ENCODE measurements at regions not wholly inside any gene's neighbourhood (a gene's known extent, or its start where the extent isn't known, plus 50 kb on each side); places are given as distances from the start of the nearest gene placed in this dataset.
"Not testable (repeated sequence)": the region's sequence is repeated elsewhere in the genome, so short reads cannot be mapped to it uniquely, and the experiment has no call there.

DNA sequence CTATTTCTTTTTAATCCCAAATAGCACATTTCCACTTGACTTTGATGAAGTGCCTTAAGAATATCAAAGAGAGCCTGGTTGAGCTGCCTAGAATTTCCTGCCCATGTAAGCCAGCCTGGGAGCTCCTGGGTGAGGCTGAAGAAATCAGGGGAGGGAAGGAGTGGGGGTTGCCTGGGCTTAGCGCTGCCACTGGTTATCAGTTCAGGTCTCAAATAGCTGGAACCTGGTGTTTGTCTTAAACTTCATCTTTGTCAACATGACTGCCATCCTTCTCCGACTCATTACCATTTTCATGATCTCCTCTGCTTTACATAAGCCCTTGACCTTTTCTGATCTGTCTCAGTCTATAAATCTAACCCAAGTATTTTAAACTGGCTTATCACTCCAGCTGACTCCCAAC, 151.5 kb downstream of the TTC8 start:
- TF ChIP-seq CTCF (IDR thresholded peaks at IDR 0.05; ENCODE audit: low read depth, low read length, missing control alignments), result no peak
- in situ Hi-C loops (cut with HindIII; ENCODE audit: low sequenced_read_pairs), result no loop called here
- no peak for DNase-seq (ENCODE audit: low read depth)
- H3K4me3 ChIP-seq (ENCODE audit: low read depth, low read length), result no peak overlapping the region

GRCh38 chr14:88980907-88981306, 156.5 kb downstream of the TTC8 start:
- in situ Hi-C loops (cut with HindIII; ENCODE audit: low sequenced_read_pairs), result not testable (repeated sequence)

DNA sequence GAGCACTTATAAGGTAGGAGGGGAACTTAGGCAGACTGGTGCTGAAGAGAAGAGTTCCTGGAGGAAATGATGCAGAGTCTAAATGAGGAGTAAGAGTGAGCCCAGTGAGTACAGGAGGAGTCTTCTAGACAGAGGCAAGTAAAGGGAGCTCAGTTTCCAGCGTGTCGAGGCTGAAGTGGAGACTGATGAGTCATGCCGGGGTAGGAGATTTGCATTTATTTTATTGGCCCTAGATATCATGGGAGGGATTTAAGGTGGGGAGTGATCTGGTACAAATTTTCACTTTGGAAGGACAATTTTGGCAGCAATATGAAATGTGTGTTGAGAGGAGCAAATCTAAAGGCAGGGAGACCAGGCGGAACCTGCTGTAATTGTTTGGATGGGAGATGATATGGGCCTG, 157.5 kb downstream of the TTC8 start:
- in situ Hi-C loops (cut with HindIII; ENCODE audit: low sequenced_read_pairs), result no loop called here
- DNase-seq (ENCODE audit: low read depth), result no peak
- H3K4me3 ChIP-seq (ENCODE audit: low read depth, low read length), result no peak overlapping the region
- TF ChIP-seq CTCF (IDR thresholded peaks at IDR 0.05; ENCODE audit: low read depth, low read length, missing control alignments), result no peak

More at GRCh38 chr14:88980907-88981306, 156.5 kb downstream of the TTC8 start:
- DNase-seq (ENCODE audit: low read depth); H3K4me3 ChIP-seq (ENCODE audit: low read depth, low read length): not testable (repeated sequence)

DNA sequence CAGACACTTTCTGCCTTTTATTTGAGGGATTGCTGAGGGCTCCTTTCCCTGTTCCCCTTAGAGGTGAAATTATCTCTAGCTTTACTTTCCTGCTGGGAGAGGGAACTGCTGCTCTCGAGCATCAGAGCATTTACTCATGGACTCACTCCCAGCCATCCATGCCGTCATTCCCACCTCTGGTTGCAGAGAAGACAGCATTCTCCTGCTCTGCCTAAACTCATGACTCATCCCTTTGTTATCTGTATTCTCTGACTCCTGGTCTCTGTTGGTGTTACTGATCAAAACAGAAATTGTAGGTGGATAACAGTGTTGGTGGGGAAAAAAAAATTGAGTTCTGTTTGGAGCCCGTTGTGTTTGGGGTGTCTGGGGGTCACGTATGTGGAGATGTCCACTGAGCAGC, 159.3 kb downstream of the TTC8 start:
- no peak overlapping the region for H3K4me3 ChIP-seq (ENCODE audit: low read depth, low read length)
- in situ Hi-C loops (cut with HindIII; ENCODE audit: low sequenced_read_pairs), result no loop called here
- DNase-seq (ENCODE audit: low read depth), result peak; percentile 73
- TF ChIP-seq CTCF (IDR thresholded peaks at IDR 0.05; ENCODE audit: low read depth, low read length, missing control alignments), result no peak

DNA sequence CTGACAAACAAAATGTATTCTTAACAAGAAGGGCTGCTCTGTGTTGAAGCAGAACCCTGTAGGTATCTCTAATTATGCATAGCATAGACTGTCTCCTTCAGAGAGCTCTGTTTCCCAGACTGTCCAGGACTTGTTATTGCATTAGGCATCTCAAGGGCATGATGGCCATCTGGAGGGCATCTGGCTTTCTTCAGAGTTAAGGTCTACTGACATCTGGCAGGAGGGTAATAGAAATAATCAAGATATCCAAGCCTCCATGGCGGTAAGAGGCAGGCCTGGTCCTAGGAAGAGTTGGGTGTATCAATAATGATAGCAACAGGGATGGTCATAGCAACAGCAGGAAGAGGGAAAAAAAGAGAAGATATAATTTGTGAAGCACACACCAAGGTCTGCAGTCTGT, 161.2 kb downstream of the TTC8 start:
- H3K4me3 ChIP-seq (ENCODE audit: low read depth, low read length), result no peak overlapping the region
- TF ChIP-seq CTCF (IDR thresholded peaks at IDR 0.05; ENCODE audit: low read depth, low read length, missing control alignments), result no peak

GRCh38 chr14:88986146-88986841, 161.8 kb downstream of the TTC8 start:
- H3K4me3 ChIP-seq (ENCODE audit: low read depth, low read length), result no peak overlapping the region
- DNase-seq (ENCODE audit: low read depth), result peak; percentile 58
- no peak for TF ChIP-seq CTCF (IDR thresholded peaks at IDR 0.05; ENCODE audit: low read depth, low read length, missing control alignments)
- in situ Hi-C loops (cut with HindIII; ENCODE audit: low sequenced_read_pairs), result no loop called here

More for the DNA sequence above, 161.2 kb downstream of the TTC8 start:
- in situ Hi-C loops (cut with HindIII; ENCODE audit: low sequenced_read_pairs), result no loop called here
- DNase-seq (ENCODE audit: low read depth), result no peak

DNA sequence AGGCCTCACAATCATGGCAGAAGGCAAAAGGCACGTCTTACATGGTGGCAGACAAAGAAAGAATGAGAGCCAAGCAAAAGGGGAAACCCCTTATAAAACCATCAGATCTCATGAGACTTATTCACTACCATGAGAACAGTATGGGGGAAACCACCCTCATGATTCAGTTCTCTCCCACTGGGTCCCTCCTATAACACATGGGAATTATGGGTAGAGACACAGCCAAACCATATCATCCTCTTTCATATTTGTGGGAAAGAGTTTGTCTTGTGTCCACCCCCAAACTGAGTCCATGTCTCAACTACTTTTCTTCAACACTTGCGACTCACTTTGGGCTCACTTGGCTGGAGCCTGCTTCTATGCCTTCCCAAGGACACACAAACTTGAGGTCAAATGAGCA, 162.5 kb downstream of the TTC8 start:
- in situ Hi-C loops (cut with HindIII; ENCODE audit: low sequenced_read_pairs); DNase-seq (ENCODE audit: low read depth); H3K4me3 ChIP-seq (ENCODE audit: low read depth, low read length): not testable (repeated sequence)

DNA sequence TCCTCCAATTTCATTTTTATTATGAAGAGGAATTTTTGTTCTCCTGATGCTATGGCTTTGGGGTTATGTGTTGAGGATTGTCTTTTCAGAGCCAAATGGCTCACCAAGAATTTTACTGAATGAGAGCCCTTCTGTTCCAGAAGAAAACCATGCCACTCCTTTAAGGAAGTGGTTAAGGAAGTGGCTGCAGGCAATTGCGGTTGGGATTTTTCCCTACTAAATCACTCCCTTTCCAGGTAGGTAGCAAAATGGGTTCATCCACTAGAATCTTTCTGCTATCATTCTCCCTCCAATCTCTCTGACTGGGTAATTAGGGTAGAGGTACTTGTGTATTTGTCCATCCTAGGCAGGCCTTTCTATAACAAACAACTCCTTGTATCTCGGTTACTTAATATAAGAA, 163.1 kb downstream of the TTC8 start:
- no peak for DNase-seq (ENCODE audit: low read depth)
- no peak overlapping the region for H3K4me3 ChIP-seq (ENCODE audit: low read depth, low read length)
- in situ Hi-C loops (cut with HindIII; ENCODE audit: low sequenced_read_pairs), result no loop called here
- TF ChIP-seq CTCF (IDR thresholded peaks at IDR 0.05; ENCODE audit: low read depth, low read length, missing control alignments), result no peak
